Stimulated activated CD4-positive, alpha-beta T cell treated with anti-CD3 and anti-CD28 coated beads, Interleukin-2, amount 100 ng/mL, for 24 hours (primary cell): ENCODE measurements at regions not wholly inside any gene's neighbourhood (a gene's known extent, or its start where the extent isn't known, plus 50 kb on each side); places are given as distances from the start of the nearest gene placed in this dataset.

ENCODE experiments used
- DNase-seq, 2 donors: peaks; one replicate each; pipeline ENCODE4 v3.0.0-alpha.2; 2020

GRCh38 chr10:2128991-2129390 lies 391.7 kb upstream of the ADARB2 start:
- DNase-seq, result no peak

GRCh38 chr10:2124135-2124534 lies 386.8 kb upstream of the ADARB2 start:
- DNase-seq, result no peak

- no peak for DNase-seq
Observed at GRCh38 chr10:2122431-2123124, 385.3 kb upstream of the ADARB2 start.

GRCh38 chr10:2121929-2122328 lies 384.6 kb upstream of the ADARB2 start:
- DNase-seq, result no peak

GRCh38 chr10:2121315-2121714 lies 384.0 kb upstream of the ADARB2 start:
- no peak for DNase-seq

- no peak for DNase-seq
Observed at GRCh38 chr10:2120746-2121145, 383.4 kb upstream of the ADARB2 start.

- DNase-seq, result no peak
Observed at GRCh38 chr10:2119316-2119715, 382.0 kb upstream of the ADARB2 start.

GRCh38 chr10:2118201-2118600 lies 380.9 kb upstream of the ADARB2 start:
- no peak for DNase-seq

- no peak for DNase-seq
Observed at GRCh38 chr10:2117641-2118040, 380.3 kb upstream of the ADARB2 start.

GRCh38 chr10:2111965-2112364 lies 374.6 kb upstream of the ADARB2 start:
- no peak for DNase-seq

- DNase-seq, result no peak
Observed at GRCh38 chr10:2108496-2108895, 371.2 kb upstream of the ADARB2 start.

GRCh38 chr10:2106641-2107040 lies 369.3 kb upstream of the ADARB2 start:
- DNase-seq, result no peak

- no peak for DNase-seq
Observed at GRCh38 chr10:2099321-2099720, 362.0 kb upstream of the ADARB2 start.

GRCh38 chr10:2097937-2098336 lies 360.6 kb upstream of the ADARB2 start:
- DNase-seq, result no peak

- no peak for DNase-seq
Observed at GRCh38 chr10:2094171-2094570, 356.8 kb upstream of the ADARB2 start.

GRCh38 chr10:2083591-2083990 lies 346.3 kb upstream of the ADARB2 start:
- no peak for DNase-seq

GRCh38 chr10:2081501-2081900 lies 344.2 kb upstream of the ADARB2 start:
- no peak for DNase-seq

GRCh38 chr10:2079603-2080078 lies 342.3 kb upstream of the ADARB2 start:
- no peak for DNase-seq

GRCh38 chr10:2077231-2077630 lies 339.9 kb upstream of the ADARB2 start:
- DNase-seq, result no peak

GRCh38 chr10:2076528-2076927 lies 339.2 kb upstream of the ADARB2 start:
- no peak for DNase-seq

GRCh38 chr10:2067015-2067414 lies 329.7 kb upstream of the ADARB2 start:
- no peak for DNase-seq

- DNase-seq, result no peak
Observed at GRCh38 chr10:2054728-2055127, 317.4 kb upstream of the ADARB2 start.

- DNase-seq, result no peak
Observed at GRCh38 chr10:2053805-2054204, 316.5 kb upstream of the ADARB2 start.

GRCh38 chr10:2051108-2051507 lies 313.8 kb upstream of the ADARB2 start:
- DNase-seq, result no peak

- DNase-seq, result no peak
Observed at GRCh38 chr10:2049560-2049959, 312.2 kb upstream of the ADARB2 start.
